ENCODE measurements at regions not wholly inside any gene's neighbourhood (a gene's known extent, or its start where the extent isn't known, plus 50 kb on each side); places are given as distances from the start of the nearest gene placed in this dataset.

- in situ Hi-C loops (cut with HindIII; ENCODE audit: low sequenced_read_pairs): no loop called here
- no peak for DNase-seq (ENCODE audit: low read depth, low spot score)
- H3K4me3 ChIP-seq (ENCODE audit: low read depth, low read length): no peak overlapping the region
- no peak for TF ChIP-seq CTCF (IDR thresholded peaks at IDR 0.05; ENCODE audit: low read depth, low read length)
These were observed 239.1 kb upstream of the PWP1 start for GRCh38 chr12:107446476-107446875.

DNA sequence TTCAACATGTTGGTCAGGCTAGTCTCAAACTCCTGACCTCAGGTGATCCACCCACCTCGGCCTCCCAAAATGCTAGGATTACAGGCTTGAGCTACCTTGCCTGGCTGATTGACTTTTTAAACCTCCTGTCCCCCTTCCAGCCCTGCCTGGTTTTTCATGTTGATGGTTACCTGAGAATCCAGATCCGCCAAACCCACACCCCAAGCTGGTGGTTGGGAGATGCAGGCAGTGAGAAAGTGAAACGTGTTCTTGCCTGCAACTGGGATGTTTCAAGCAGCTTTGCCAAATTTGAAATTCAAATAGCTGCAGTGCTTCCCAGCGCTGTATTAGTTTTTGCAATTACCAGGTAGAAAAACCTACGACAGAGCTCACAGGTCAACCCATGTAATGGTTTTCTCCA, 238.3 kb upstream of the PWP1 start:
- H3K4me3 ChIP-seq (ENCODE audit: low read depth, low read length): no peak overlapping the region
- TF ChIP-seq CTCF (IDR thresholded peaks at IDR 0.05; ENCODE audit: low read depth, low read length): no peak
- no peak for DNase-seq (ENCODE audit: low read depth, low spot score)
- in situ Hi-C loops (cut with HindIII; ENCODE audit: low sequenced_read_pairs): no loop called here

- no peak for DNase-seq (ENCODE audit: low read depth, low spot score)
- peak; percentile 59 for TF ChIP-seq CTCF (IDR thresholded peaks at IDR 0.05; ENCODE audit: low read depth, low read length)
- H3K4me3 ChIP-seq (ENCODE audit: low read depth, low read length): no peak overlapping the region
- in situ Hi-C loops (cut with HindIII; ENCODE audit: low sequenced_read_pairs): no loop called here
These were observed 237.4 kb upstream of the PWP1 start for GRCh38 chr12:107448198-107448597.

- DNase-seq (ENCODE audit: low read depth, low spot score): peak; percentile 33
- in situ Hi-C loops (cut with HindIII; ENCODE audit: low sequenced_read_pairs): no loop called here
- no peak overlapping the region for H3K4me3 ChIP-seq (ENCODE audit: low read depth, low read length)
- TF ChIP-seq CTCF (IDR thresholded peaks at IDR 0.05; ENCODE audit: low read depth, low read length): no peak
These were observed 235.7 kb upstream of the PWP1 start for GRCh38 chr12:107449891-107450290.

DNA sequence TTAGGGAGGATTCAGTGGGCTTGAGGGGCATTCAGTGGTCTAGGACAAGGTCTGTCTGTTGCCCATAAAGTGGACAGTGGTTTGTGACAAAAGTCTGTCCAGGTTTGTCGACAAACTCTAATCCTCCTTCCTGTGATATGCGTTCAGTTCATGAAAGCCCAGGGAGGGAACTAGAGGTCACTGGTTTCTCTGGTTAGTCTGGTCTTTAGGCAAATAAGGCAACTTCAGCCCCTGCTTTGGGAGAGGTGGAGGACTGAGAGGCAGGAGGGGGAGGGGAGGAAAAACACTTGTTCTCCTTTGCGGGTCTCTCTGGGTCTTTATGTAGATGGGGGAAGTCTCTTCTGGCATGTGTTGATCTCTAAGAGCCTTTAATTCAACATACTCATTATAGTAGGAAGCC, 235.1 kb upstream of the PWP1 start:
- no peak for TF ChIP-seq CTCF (IDR thresholded peaks at IDR 0.05; ENCODE audit: low read depth, low read length)
- in situ Hi-C loops (cut with HindIII; ENCODE audit: low sequenced_read_pairs): no loop called here
- H3K4me3 ChIP-seq (ENCODE audit: low read depth, low read length): no peak overlapping the region
- no peak for DNase-seq (ENCODE audit: low read depth, low spot score)

DNA sequence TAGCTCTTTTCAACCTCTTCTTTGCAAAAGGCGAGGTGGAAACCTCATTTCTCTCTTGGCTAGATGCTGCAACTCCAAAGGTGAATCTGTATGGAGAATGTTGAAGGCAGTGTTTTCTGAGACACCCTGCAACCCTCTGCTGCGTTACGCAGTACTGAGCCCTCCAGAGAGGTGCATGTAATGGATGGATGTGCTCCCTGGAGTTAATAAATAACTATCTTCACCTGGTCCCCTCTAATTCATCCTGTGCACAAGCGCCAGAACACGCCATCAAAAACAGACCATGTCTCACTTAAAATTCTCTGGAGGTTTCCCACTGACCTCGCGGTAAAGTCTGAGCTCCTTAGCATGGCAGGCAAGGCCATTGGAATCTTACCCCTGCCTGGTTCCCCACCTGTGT, 234.4 kb upstream of the PWP1 start:
- in situ Hi-C loops (cut with HindIII; ENCODE audit: low sequenced_read_pairs): no loop called here
- no peak for DNase-seq (ENCODE audit: low read depth, low spot score)
- H3K4me3 ChIP-seq (ENCODE audit: low read depth, low read length): no peak overlapping the region
- no peak for TF ChIP-seq CTCF (IDR thresholded peaks at IDR 0.05; ENCODE audit: low read depth, low read length)

Measured in astrocyte of the spinal cord (primary cell).